ENCODE measurements at regions not wholly inside any gene's neighbourhood (a gene's known extent, or its start where the extent isn't known, plus 50 kb on each side); places are given as distances from the start of the nearest gene placed in this dataset.
A peak's percentile ranks its signal among the peaks of the same experiment; 100 is the strongest.

- DNase-seq (ENCODE audit: low spot score): no peak
Observed at GRCh38 chr16:87126403-87127025, 190.7 kb downstream of the C16orf95 start.

- DNase-seq (ENCODE audit: low spot score): peak; percentile 71
Observed at GRCh38 chr16:87127061-87127765, 190.0 kb downstream of the C16orf95 start.

DNA sequence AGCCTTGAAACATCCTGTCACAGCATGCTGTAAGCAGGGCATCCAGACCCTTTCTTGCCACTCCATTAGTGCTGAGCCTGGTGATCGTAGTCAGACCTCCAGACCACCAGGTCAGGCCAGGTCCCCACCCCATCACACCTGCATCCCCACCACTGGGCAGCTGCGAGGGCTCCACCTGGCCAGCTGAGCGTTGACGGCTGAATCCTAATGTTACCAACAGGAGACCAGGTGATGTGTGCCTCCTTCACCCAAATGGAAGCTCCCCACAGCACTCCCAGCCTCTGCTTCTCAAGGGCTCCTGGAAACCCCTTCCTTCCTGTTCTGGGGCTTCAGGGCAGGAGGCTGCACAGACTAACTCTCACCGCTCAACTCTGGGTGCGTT lies 189.4 kb downstream of the C16orf95 start:
- no peak for DNase-seq (ENCODE audit: low spot score)

DNA sequence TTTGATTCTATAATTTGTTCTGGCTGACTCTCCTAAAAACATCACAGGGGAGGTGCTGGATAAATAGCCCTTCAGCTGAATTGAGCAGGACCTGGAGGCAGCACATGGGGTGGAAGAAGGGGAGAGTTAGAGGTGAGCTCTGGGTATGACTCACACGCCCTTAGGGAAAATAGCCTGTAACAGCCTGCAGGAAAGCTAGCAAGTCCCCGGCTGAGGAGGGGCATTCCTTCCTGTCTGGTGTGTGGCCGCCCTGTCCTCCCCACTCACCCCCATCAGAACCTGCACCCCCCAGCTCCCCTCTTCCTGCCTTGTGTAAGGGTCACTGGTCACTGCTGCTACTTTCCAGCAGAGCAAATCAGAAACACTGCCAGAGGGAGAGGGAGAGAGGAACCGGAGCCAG lies 187.4 kb downstream of the C16orf95 start:
- no peak for DNase-seq (ENCODE audit: low spot score)

DNA sequence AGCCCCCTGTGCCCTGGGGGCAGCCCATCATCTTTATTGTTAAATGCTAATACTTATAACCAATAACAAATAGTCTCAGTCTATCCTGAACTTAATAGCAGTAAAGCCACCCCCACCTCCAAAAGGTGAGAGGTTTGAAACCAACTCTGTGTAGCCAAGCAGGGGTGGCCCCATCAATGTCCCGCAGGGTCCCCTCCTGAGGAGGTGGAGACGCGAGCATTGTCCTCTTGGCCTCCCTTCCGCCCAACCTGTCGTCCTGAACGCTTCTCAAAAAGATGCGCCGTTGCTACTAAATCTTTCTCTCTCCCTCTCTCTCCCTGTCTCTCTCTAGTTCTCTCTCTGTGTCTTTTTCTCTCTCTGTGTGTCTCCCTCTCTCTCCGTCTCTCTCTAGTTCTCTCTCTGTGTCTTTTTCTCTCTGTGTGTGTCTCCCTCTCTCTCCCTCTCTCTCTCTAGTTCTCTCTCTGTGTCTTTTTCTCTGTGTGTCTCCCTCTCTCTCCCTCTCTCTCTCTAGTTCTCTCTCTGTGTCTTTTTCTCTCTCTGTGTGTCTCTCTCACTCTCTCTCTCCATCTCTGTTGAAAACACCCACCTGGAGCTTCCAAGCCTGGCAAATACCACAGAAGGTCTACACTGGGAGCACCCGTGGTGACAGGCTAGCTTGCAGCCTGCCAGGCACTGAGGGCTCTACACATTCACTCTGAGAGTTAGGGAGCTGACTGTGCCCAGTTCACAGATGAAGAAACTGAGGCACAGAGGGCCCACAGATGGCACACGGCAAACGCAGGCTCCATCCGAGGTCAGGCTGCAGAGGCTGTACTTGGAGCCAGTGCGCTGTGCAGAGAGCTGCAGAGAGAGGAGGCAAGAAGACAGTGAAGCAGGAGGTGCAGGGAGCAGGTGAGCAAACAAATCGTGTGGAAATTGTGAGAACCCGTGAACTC lies 185.9 kb downstream of the C16orf95 start:
- no peak for DNase-seq (ENCODE audit: low spot score)

DNA sequence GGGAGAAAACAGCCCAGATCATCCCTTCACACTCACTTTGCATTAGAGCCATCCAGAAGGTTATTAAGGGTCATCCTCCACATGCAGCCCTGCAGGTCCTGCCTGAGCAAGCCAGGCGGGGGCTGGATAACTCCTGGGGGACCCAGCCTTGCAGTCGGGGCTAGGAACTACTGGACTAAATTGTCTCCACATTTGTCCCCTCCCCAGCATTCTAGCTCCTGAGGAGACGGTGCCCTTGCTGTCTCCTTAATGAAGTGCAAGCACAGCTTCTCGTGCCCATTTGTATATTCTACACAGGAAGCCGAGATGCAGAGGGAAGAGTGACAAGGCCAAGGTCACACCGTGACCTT lies 185.2 kb downstream of the C16orf95 start:
- DNase-seq (ENCODE audit: low spot score): no peak

DNA sequence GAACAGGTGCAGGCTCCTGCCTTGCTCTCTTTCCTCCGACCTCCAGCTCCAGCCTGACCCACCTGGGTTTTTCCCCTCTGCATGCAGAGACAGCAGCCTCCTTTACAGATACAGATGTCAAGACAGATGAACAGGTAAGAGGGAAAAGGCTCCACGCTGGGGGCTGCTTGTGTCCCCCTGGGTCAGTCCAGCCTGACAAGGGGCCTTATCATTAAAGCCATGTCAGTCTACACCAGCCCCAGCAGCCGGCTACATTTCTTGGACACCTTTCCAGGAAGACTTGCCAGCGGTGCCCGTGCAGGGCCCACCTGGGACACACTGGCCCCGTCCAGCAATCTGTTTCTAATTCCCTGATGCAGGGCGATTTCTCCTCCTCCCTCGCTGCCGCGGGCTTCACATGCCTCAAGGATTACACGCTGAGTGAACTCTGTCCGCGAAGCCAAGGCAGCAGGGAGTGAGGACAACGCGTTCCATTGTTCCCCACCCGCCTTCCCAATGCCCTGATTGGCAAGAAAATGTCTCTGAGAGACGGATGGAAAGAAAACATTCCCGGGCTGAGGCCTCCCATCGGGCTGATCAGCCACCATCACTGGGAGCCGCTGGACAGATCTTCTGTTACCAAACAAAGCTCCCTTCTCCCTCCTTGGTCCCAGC lies 184.7 kb downstream of the C16orf95 start:
- DNase-seq (ENCODE audit: low spot score): no peak

- no peak for DNase-seq (ENCODE audit: low spot score)
Observed at GRCh38 chr16:87133112-87133850, 183.9 kb downstream of the C16orf95 start.

- no peak for DNase-seq (ENCODE audit: low spot score)
Observed at GRCh38 chr16:87133966-87134627, 183.1 kb downstream of the C16orf95 start.

DNA sequence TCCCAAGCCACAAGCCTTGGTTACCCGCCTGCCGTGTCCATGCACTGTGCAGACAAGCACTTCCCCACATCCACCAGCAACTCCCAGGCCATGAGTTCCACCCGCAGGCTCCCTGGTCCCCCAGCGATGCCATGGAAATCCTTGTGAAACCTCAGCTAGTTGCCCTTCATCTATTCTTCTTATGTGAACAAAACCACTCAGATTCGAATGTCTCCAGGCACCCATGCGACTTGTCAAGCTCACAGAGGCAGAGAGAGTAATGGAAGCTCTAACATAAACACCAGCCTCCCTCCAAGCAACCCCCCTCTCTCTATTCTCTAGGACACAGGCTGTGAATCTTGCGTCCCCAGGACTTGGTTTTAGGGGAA lies 182.6 kb downstream of the C16orf95 start:
- no peak for DNase-seq (ENCODE audit: low spot score)

DNA sequence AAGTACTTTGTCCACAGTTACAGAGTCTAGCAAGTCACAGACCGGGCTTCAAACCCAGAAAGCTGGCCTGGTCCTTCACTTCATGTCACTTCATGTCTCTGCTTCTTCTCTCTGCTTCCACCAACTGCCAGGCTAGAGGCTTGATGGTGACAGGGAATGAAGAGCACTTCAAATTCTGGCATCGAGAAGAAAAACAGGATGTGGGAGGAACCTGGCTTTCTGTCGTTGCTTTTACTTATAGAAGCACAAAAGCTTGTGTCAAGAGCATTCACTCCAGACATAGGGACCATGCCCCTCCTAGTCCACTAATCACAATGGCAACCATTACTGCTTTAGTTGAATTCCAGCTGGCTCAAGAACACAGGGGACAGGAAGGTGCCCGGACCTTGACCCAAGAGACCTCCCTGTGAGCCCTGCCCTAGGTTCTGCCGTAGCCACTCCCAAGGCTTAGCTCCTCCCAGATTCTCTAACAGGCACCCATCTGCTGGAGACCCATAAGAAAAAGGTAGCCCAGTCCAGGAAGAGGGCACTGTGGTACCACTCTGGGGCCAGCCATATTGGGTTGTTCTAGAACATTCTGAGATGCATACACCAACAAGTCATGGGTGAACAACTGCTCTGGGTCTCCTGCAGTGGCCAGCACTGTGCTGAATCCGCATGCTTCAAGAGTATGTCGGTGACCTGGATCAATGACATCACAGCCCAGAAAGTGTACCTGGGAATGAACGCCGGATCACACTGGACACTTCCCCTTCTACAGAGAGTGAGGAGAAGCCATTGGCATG lies 181.8 kb downstream of the C16orf95 start:
- no peak for DNase-seq (ENCODE audit: low spot score)

- DNase-seq (ENCODE audit: low spot score): no peak
Observed at GRCh38 chr16:87138316-87138715, 178.9 kb downstream of the C16orf95 start.

- no peak for DNase-seq (ENCODE audit: low spot score)
Observed at GRCh38 chr16:87138738-87139267, 178.4 kb downstream of the C16orf95 start.

GRCh38 chr16:87140211-87141200 lies 176.7 kb downstream of the C16orf95 start:
- no peak for DNase-seq (ENCODE audit: low spot score)

DNA sequence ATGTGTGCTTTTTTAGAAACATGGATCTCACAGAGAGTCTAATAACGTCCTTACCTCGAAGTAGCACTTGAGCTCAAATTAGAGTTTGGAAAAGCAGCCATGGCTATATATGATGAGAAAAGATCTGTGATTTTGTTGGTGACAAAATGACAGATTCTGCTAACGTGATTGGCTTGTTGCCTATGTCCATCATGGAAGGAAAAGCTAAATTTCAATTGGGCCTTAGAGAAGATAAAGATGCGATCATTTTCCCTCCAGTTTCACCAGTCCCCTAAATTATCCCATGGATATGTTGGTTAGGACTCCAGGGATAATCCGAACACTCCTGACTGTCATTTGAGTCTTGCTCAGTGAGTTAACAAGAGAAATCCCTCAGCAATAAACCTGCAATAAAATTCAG lies 175.8 kb downstream of the C16orf95 start:
- DNase-seq (ENCODE audit: low spot score): no peak

GRCh38 chr16:87143661-87144121 lies 173.5 kb downstream of the C16orf95 start:
- no peak for DNase-seq (ENCODE audit: low spot score)

- DNase-seq (ENCODE audit: low spot score): no peak
Observed at GRCh38 chr16:87144232-87144631, 173.0 kb downstream of the C16orf95 start.
